Lung (tissue), 11 donors: ENCODE measurements at regions not wholly inside any gene's neighbourhood (a gene's known extent, or its start where the extent isn't known, plus 50 kb on each side); places are given as distances from the start of the nearest gene placed in this dataset.
A peak's percentile ranks its signal among the peaks of the same experiment; 100 is the strongest.

Experiments
- ATAC-seq: fragments of 200-7000 bp; cut with Tn5 transposase; one replicate; pipeline ENCODE4 v1.9.1; 2020; ENCODE audit warnings: moderate number of reproducible peaks; ENCODE audit not compliant: insufficient read depth, low FRiP score
- DNase-seq, 3 donors: peaks; one replicate each; pipeline ENCODE4 v3.0.0-alpha.2; 2013 to 2017
- H3K27ac ChIP-seq, 2 donors: one replicate each; pipeline ENCODE4 v1.5.1; 2013; ENCODE audit warnings: mild to moderate bottlenecking in 2 of 2, moderate library complexity in 2 of 2, control low read depth in 1 of 2, inconsistent platforms in 1 of 2, low read depth in 1 of 2, low read length in 1 of 2
- H3K27me3 ChIP-seq, 3 donors: one replicate each; pipeline ENCODE4 v1.5.1; 2013; ENCODE audit warnings: low read length in 2 of 3; ENCODE audit not compliant: control insufficient read depth in 3 of 3, insufficient read depth in 3 of 3
- H3K36me3 ChIP-seq, 4 donors: one replicate each; pipeline ENCODE4 v1.5.1; 2013; ENCODE audit warnings: low read length in 4 of 4, mild to moderate bottlenecking in 1 of 4, moderate library complexity in 1 of 4; ENCODE audit not compliant: control insufficient read depth in 4 of 4, insufficient read depth in 4 of 4
- H3K4me1 ChIP-seq, 5 donors: one replicate each; pipeline ENCODE4 v1.5.1; 2013; ENCODE audit warnings: low read length in 5 of 5, mild to moderate bottlenecking in 2 of 5, moderate library complexity in 1 of 5; ENCODE audit not compliant: control insufficient read depth in 5 of 5, insufficient read depth in 5 of 5
- H3K4me3 ChIP-seq: one replicate; pipeline ENCODE4 v1.5.1; 2013; ENCODE audit warnings: mild to moderate bottlenecking, control low read depth, moderate library complexity
- H3K9ac ChIP-seq, 2 donors: one replicate each; pipeline ENCODE4 v1.5.1; 2013; ENCODE audit warnings: low read length in 2 of 2, control low read depth in 1 of 2; ENCODE audit not compliant: insufficient read depth in 1 of 2
- H3K9me3 ChIP-seq, 4 donors: one replicate each; pipeline ENCODE4 v1.5.1; 2013; ENCODE audit warnings: low read length in 3 of 4, mild to moderate bottlenecking in 1 of 4, moderate library complexity in 1 of 4; ENCODE audit not compliant: control insufficient read depth in 4 of 4, insufficient read depth in 3 of 4
- CTCF ChIP-seq: IDR thresholded peaks from 2 replicates; pipeline ENCODE4 v1.5.1; 2012; ENCODE audit warnings: mild to moderate bottlenecking; ENCODE audit errors: control extremely low read depth, extremely low read depth
- WGBS, 2 donors: extraction: QIAGEN DNeasy Blood & Tissue Kit; methylation state at CpG; one replicate each; pipeline ENCODE4 v1.1.7; 2013; 5-methylcytosine and 5-hydroxymethylcytosine counted together
- donor health status: control.
- donor health status: control.
- donor health status: Bipolar disorder and iron deficiency.
- donor health status: healthy.
- donor health status: DM: yes; HTN: yes; CAD: no.

GRCh38 chr11:115649461-115649860 is 145.2 kb upstream of the CADM1 start:
- DNase-seq (no peak), ATAC-seq (no peak)
- no peak overlapping the region for H3K27ac ChIP-seq
- TF ChIP-seq CTCF: no peak
- peaks cover 0 to 4% (median 0%) of the 10 kb centered on the region in 4 donors for H3K9me3 ChIP-seq
- H3K36me3 ChIP-seq: no peaks in the 10 kb centered on the region
- no peak overlapping the region for H3K4me3 ChIP-seq
- 80 to 82% methylated on average over 5 of the region's 5 CpGs for WGBS, 2 donors
- H3K27me3 ChIP-seq: no peaks in the 10 kb centered on the region
- no peak overlapping the region for H3K9ac ChIP-seq
- no peaks in the 10 kb centered on the region for H3K4me1 ChIP-seq

GRCh38 chr11:115645631-115646317 is 141.6 kb upstream of the CADM1 start:
- Histone ChIP-seq H3K27me3 (peaks cover 0 to 8% (median 0%) of the 10 kb centered on the region in 3 donors), H3K36me3 (no peaks in the 10 kb centered on the region), H3K4me3 (no peak overlapping the region), H3K27ac (no peak overlapping the region), H3K9ac (no peak overlapping the region), H3K4me1 (no peaks in the 10 kb centered on the region), H3K9me3 (peaks cover 0 to 2% (median 0%) of the 10 kb centered on the region in 4 donors)
- ATAC-seq (no peak), DNase-seq (peak; percentile 72 to 73 (median 72))
- 46 to 54% methylated on average over 28 of the region's 28 CpGs for WGBS, 2 donors
- TF ChIP-seq CTCF: no peak

GRCh38 chr11:115644856-115645255 is 140.6 kb upstream of the CADM1 start:
- H3K4me1 ChIP-seq: no peaks in the 10 kb centered on the region
- H3K9ac ChIP-seq: no peak overlapping the region
- no peaks in the 10 kb centered on the region for H3K36me3 ChIP-seq
- H3K27me3 ChIP-seq: peaks cover 0 to 8% (median 0%) of the 10 kb centered on the region in 3 donors
- ATAC-seq (no peak), DNase-seq (no peak)
- no peak overlapping the region for H3K27ac ChIP-seq
- no peak overlapping the region for H3K4me3 ChIP-seq
- no peak for TF ChIP-seq CTCF
- WGBS, 2 donors: 60% methylated on average over 4 of the region's 4 CpGs
- peaks cover 0 to 2% (median 0%) of the 10 kb centered on the region in 4 donors for H3K9me3 ChIP-seq
